ENCODE measurements at regions not wholly inside any gene's neighbourhood (a gene's known extent, or its start where the extent isn't known, plus 50 kb on each side); places are given as distances from the start of the nearest gene placed in this dataset.

DNA sequence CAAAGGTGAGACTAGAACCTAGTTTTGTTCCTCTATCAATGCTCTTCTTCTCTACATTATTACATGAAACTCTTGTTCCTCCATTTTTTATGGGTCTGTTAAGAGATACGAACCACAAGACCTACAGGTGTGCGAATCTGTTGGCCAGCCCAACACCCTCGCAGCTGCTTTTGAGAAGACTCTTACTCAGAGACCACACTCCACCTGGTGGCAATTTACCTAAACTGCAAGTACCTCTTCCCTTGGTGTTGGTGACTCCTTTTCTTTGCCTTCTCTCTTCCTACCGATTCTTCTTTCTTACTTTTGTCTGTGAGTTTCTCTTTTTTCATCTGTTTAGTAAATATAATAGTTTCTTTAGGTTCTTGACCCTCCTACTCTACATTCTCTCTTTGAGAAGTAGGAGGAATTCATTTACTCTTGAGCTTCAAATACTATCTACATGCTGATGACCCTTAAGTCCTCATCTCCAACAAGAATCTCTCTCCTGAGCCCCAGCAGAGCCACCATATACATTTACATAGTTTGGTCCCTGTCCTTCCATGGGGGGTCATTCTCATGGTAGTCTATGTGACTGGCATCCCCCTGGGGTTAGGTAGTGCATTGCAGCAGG, 81.8 kb upstream of the GAREM1 start:
- H3K27ac Mint-ChIP-seq, result no peak overlapping the region
- H3K4me3 Mint-ChIP-seq, result no peak overlapping the region
- no peaks in the 10 kb centered on the region for H3K27me3 Mint-ChIP-seq (ENCODE audit: low read depth)
- TF ChIP-seq, protein P1, sequence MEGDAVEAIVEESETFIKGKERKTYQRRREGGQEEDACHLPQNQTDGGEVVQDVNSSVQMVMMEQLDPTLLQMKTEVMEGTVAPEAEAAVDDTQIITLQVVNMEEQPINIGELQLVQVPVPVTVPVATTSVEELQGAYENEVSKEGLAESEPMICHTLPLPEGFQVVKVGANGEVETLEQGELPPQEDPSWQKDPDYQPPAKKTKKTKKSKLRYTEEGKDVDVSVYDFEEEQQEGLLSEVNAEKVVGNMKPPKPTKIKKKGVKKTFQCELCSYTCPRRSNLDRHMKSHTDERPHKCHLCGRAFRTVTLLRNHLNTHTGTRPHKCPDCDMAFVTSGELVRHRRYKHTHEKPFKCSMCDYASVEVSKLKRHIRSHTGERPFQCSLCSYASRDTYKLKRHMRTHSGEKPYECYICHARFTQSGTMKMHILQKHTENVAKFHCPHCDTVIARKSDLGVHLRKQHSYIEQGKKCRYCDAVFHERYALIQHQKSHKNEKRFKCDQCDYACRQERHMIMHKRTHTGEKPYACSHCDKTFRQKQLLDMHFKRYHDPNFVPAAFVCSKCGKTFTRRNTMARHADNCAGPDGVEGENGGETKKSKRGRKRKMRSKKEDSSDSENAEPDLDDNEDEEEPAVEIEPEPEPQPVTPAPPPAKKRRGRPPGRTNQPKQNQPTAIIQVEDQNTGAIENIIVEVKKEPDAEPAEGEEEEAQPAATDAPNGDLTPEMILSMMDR (IDR thresholded peaks at IDR 0.05; ENCODE audit: unreplicated experiment), result peak; percentile 71
- no peaks in the 10 kb centered on the region for H3K9me3 Mint-ChIP-seq
- no peaks in the 10 kb centered on the region for H3K36me3 Mint-ChIP-seq
- DNase-seq (ENCODE audit: low spot score in 2 of 2, unreplicated experiment in 2 of 2), result no peak
- peaks cover 23% of the 10 kb centered on the region for H3K4me1 Mint-ChIP-seq

GRCh38 chr18:32550963-32551362, 80.3 kb upstream of the GAREM1 start:
- Mint-ChIP-seq H3K36me3 (no peaks in the 10 kb centered on the region), H3K27ac (no peak overlapping the region), H3K27me3 (ENCODE audit: low read depth) (no peaks in the 10 kb centered on the region), H3K4me1 (peaks cover 14% of the 10 kb centered on the region), H3K9me3 (no peaks in the 10 kb centered on the region), H3K4me3 (no peak overlapping the region)
- TF ChIP-seq, protein P1 (IDR thresholded peaks at IDR 0.05; ENCODE audit: unreplicated experiment), result no peak
- DNase-seq (ENCODE audit: low spot score in 2 of 2, unreplicated experiment in 2 of 2), result no peak

DNA sequence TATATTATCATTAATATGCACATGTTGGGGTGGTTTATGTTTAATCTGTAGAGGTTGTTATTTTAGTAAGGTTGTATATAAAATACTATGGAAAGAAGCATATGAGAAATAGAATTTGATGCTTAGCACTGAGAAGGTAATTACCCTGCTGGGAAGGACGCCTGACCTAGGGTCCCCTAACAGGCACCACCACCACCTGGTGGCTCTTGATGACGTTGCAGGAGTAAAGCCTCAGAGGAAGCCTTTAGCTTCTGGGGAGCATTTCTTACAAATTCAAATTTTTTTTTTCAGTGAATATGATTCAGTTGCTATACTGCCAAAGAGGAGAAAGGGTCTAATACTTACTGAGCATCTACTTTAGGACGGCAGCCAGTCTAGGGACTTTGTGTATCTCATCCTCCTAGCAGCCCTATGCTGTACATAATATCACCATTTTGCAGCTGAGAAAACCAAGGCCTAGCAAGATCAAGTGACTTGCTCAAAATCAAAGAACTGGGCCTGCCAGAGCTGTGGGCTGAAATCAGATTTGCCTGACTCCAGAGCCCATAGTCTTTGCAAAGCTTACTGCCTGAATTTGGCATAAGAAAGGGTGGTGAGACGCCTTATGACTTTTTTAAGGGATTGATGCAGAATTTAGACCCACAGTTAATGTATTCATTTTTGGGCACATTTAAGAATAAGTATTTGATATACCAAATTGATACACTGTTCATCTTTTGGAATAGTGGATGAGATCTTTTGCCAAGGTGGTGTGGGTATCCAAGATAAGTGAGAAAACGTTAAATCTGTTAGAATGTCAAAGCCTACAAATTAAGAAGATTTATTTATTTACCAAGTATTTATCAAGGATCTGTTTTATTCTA, 78.8 kb upstream of the GAREM1 start:
- Mint-ChIP-seq H3K4me1 (peaks cover 14% of the 10 kb centered on the region), H3K36me3 (no peaks in the 10 kb centered on the region), H3K9me3 (no peaks in the 10 kb centered on the region), H3K27ac (no peak overlapping the region), H3K4me3 (no peak overlapping the region), H3K27me3 (ENCODE audit: low read depth) (no peaks in the 10 kb centered on the region)
- TF ChIP-seq, protein P1 (IDR thresholded peaks at IDR 0.05; ENCODE audit: unreplicated experiment), result peak; percentile 42
- no peak for DNase-seq (ENCODE audit: low spot score in 2 of 2, unreplicated experiment in 2 of 2)

GRCh38 chr18:32548688-32549087, 78.0 kb upstream of the GAREM1 start:
- Mint-ChIP-seq H3K27me3 (ENCODE audit: low read depth) (no peaks in the 10 kb centered on the region), H3K27ac (no peak overlapping the region), H3K36me3 (no peaks in the 10 kb centered on the region), H3K4me3 (no peak overlapping the region), H3K4me1 (peaks cover 20% of the 10 kb centered on the region), H3K9me3 (no peaks in the 10 kb centered on the region)
- TF ChIP-seq, protein P1 (IDR thresholded peaks at IDR 0.05; ENCODE audit: unreplicated experiment), result no peak
- no peak for DNase-seq (ENCODE audit: low spot score in 2 of 2, unreplicated experiment in 2 of 2)

- H3K27me3 Mint-ChIP-seq (ENCODE audit: low read depth), result peaks cover 9% of the 10 kb centered on the region
- H3K27ac Mint-ChIP-seq, result no peak overlapping the region
- H3K36me3 Mint-ChIP-seq, result no peaks in the 10 kb centered on the region
- no peak for DNase-seq (ENCODE audit: low spot score in 2 of 2, unreplicated experiment in 2 of 2)
- H3K9me3 Mint-ChIP-seq, result no peaks in the 10 kb centered on the region
- peaks cover 20% of the 10 kb centered on the region for H3K4me1 Mint-ChIP-seq
- TF ChIP-seq, protein P1 (IDR thresholded peaks at IDR 0.05; ENCODE audit: unreplicated experiment), result no peak
- H3K4me3 Mint-ChIP-seq, result no peak overlapping the region
Measured at GRCh38 chr18:32545631-32546030, 74.9 kb upstream of the GAREM1 start.

Measured in mesothelial cell of epicardium (in vitro differentiated cells).